GM23248 (cell line): ENCODE measurements at regions not wholly inside any gene's neighbourhood (a gene's known extent, or its start where the extent isn't known, plus 50 kb on each side); places are given as distances from the start of the nearest gene placed in this dataset.
A peak's percentile ranks its signal among the peaks of the same experiment; 100 is the strongest.

Experiments
- DNase-seq: peaks from one replicate; pipeline ENCODE4 v3.0.0-alpha.2; 2015
- H2AFZ ChIP-seq: fragments of 200-600 bp; sonication (generic); 2 replicates; pipeline ENCODE4 v1.6.1; 2016; ENCODE audit warnings: antibody characterized with exemption
- H3F3A ChIP-seq: fragments of 200-600 bp; sonication (generic); 2 replicates; pipeline ENCODE4 v1.6.1; 2016; ENCODE audit warnings: mild to moderate bottlenecking, antibody characterized with exemption, mixed run types; ENCODE audit not compliant: insufficient read depth
- H3K27ac ChIP-seq: fragments of 200-600 bp; sonication (generic); 2 replicates; pipeline ENCODE4 v1.5.1; 2016; ENCODE audit warnings: mild to moderate bottlenecking
- H3K27me3 ChIP-seq: fragments of 200-600 bp; sonication (generic); replicated peaks from 2 replicates; pipeline ENCODE4 v1.6.1; 2016; ENCODE audit warnings: mild to moderate bottlenecking; ENCODE audit not compliant: insufficient read depth
- H3K36me3 ChIP-seq: fragments of 200-600 bp; sonication (generic); 2 replicates; pipeline ENCODE4 v1.6.1; 2016; ENCODE audit warnings: low read depth, mild to moderate bottlenecking
- H3K4me1 ChIP-seq: fragments of 200-600 bp; sonication (generic); 2 replicates; pipeline ENCODE4 v1.6.1; 2016; ENCODE audit warnings: mild to moderate bottlenecking; ENCODE audit not compliant: insufficient read depth
- H3K4me2 ChIP-seq: fragments of 200-600 bp; sonication (generic); one replicate; pipeline ENCODE4 v1.6.1; 2016; ENCODE audit warnings: mild to moderate bottlenecking; ENCODE audit not compliant: unreplicated experiment
- H3K4me3 ChIP-seq: fragments of 200-600 bp; sonication (generic); 2 replicates; pipeline ENCODE4 v1.5.1; 2016; ENCODE audit warnings: mild to moderate bottlenecking
- H3K79me2 ChIP-seq: fragments of 200-600 bp; sonication (generic); 2 replicates; pipeline ENCODE4 v1.6.1; 2016; ENCODE audit warnings: mild to moderate bottlenecking; ENCODE audit not compliant: insufficient read depth
- H3K9ac ChIP-seq: fragments of 200-600 bp; sonication (generic); 2 replicates; pipeline ENCODE4 v1.6.1; 2016; ENCODE audit warnings: mild to moderate bottlenecking
- H3K9me2 ChIP-seq: fragments of 200-600 bp; sonication (generic); 2 replicates; pipeline ENCODE4 v1.6.1; 2016; ENCODE audit warnings: mixed run types, mild to moderate bottlenecking, moderate library complexity; ENCODE audit not compliant: insufficient read depth
- H3K9me3 ChIP-seq: fragments of 200-600 bp; sonication (generic); one replicate; pipeline ENCODE4 v1.6.1; 2017; ENCODE audit warnings: low read depth
- H4K20me1 ChIP-seq: fragments of 200-600 bp; sonication (generic); 2 replicates; pipeline ENCODE4 v1.6.0; 2016; ENCODE audit not compliant: insufficient read depth
- EZH2 ChIP-seq: fragments of 200-600 bp; sonication (generic); IDR thresholded peaks from 2 replicates; pipeline ENCODE4 v1.6.1; 2018; ENCODE audit warnings: antibody characterized with exemption, mild to moderate bottlenecking; ENCODE audit not compliant: insufficient read depth, poor library complexity, severe bottlenecking
- EZH2phosphoT487 ChIP-seq: fragments of 200-600 bp; sonication (generic); IDR thresholded peaks from 2 replicates; pipeline ENCODE4 v1.6.1; 2018; ENCODE audit warnings: antibody characterized with exemption, moderate library complexity, mild to moderate bottlenecking, low read depth; ENCODE audit not compliant: insufficient read depth
- whole genome bisulfite sequencing, 2 experiments: methylation state at CpG; one replicate each; pipeline ENCODE4 v1.1.6; 2015 to 2017; ENCODE audit warnings: low lambda C conversion rate in 2 of 2, low coverage in 1 of 2; ENCODE audit errors: missing lambda C conversion rate in 2 of 2; 5-methylcytosine and 5-hydroxymethylcytosine counted together
- in situ Hi-C: fragments of 300-500 bp; cut with MboI; formaldehyde crosslinking; loops from 2 replicates; pipeline ENCODE4 v1.15.0; 2020

GRCh38 chr12:105538880-105539279 is 208.4 kb downstream of the C12orf75 start:
- no peak overlapping the region for H3K27ac ChIP-seq
- no peak overlapping the region for H3K4me3 ChIP-seq
- H3K27me3 ChIP-seq, result no peaks in the 10 kb centered on the region
- 24 to 31% methylated on average over 10 of the region's 10 CpGs for WGBS, 2 experiments
- H3K36me3 ChIP-seq, result no peaks in the 10 kb centered on the region
- no peaks in the 10 kb centered on the region for H3K4me1 ChIP-seq
- H4K20me1 ChIP-seq, result no peaks in the 10 kb centered on the region
- no peak overlapping the region for H2AFZ ChIP-seq
- peak; percentile 51 for DNase-seq
- H3F3A ChIP-seq, result no peaks in the 10 kb centered on the region
- in situ Hi-C loops, result no loop called here
- TF ChIP-seq EZH2phosphoT487, result no peak
- H3K4me2 ChIP-seq, result no peak overlapping the region
- no peaks in the 10 kb centered on the region for H3K79me2 ChIP-seq
- H3K9me2 ChIP-seq, result no peaks in the 10 kb centered on the region
- no peak overlapping the region for H3K9ac ChIP-seq
- no peaks in the 10 kb centered on the region for H3K9me3 ChIP-seq

DNA sequence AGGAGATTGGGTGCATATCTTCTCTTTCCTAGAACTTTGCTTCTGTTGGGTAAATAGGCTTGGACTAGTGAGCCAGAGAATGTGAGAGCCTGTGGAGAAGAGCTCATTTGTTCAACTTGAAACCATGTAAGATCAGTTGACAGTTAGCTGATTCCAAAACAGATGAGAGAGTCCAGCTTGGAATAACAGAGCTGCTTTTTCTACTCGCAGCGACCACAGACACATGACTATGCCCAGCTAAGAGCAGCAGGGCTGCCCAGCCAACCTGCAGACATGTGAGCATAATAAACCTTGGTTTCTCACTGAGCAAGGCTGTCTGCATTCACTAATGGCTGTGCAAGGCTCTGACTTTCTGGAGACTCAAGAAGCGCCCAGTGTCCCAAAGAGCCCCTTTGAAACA is 209.2 kb downstream of the C12orf75 start:
- Histone ChIP-seq H3K9me2 (no peaks in the 10 kb centered on the region), H3K9ac (no peak overlapping the region), H2AFZ (no peak overlapping the region), H3K4me3 (no peak overlapping the region), H3K4me1 (no peaks in the 10 kb centered on the region), H3K9me3 (no peaks in the 10 kb centered on the region), H3F3A (no peaks in the 10 kb centered on the region), H3K27ac (no peak overlapping the region), H4K20me1 (no peaks in the 10 kb centered on the region), H3K4me2 (no peak overlapping the region), H3K36me3 (no peaks in the 10 kb centered on the region), H3K79me2 (no peaks in the 10 kb centered on the region), H3K27me3 (no peaks in the 10 kb centered on the region)
- TF ChIP-seq EZH2 (no peak), EZH2phosphoT487 (no peak)
- no peak for DNase-seq
- in situ Hi-C loops, result no loop called here
- WGBS, 2 experiments, result 66 to 73% methylated on average over 3 of the region's 3 CpGs

DNA sequence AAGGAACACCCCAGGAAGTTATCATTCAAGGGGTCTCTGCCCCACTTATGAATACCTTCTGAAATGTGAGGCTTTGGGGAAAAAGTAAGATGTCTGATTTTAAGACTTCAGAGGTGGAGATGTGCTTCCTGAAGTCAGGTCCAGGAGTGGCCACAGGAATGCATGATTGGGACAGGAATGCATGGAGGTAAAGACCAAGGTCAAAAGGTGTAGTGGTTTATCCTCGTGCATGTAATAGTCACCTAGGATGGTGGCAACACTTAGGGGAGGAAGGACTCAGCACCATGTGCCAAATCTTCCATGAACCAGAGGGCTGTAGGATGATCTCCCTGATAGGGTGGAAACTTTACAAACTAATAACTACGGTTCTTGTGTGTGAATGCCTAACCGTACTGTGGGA is 217.3 kb downstream of the C12orf75 start:
- in situ Hi-C loops, result no loop called here
- no peak overlapping the region for H2AFZ ChIP-seq
- no peaks in the 10 kb centered on the region for H3K36me3 ChIP-seq
- H3F3A ChIP-seq, result no peaks in the 10 kb centered on the region
- H3K4me3 ChIP-seq, result no peak overlapping the region
- H3K27me3 ChIP-seq, result no peaks in the 10 kb centered on the region
- H3K79me2 ChIP-seq, result no peaks in the 10 kb centered on the region
- no peaks in the 10 kb centered on the region for H4K20me1 ChIP-seq
- 66 to 78% methylated on average over 3 of the region's 3 CpGs for WGBS, 2 experiments
- DNase-seq, result no peak
- H3K4me1 ChIP-seq, result no peaks in the 10 kb centered on the region
- H3K27ac ChIP-seq, result no peak overlapping the region
- H3K9me3 ChIP-seq, result no peaks in the 10 kb centered on the region
- H3K4me2 ChIP-seq, result no peak overlapping the region
- H3K9me2 ChIP-seq, result no peaks in the 10 kb centered on the region
- no peak for TF ChIP-seq EZH2phosphoT487
- H3K9ac ChIP-seq, result no peak overlapping the region

DNA sequence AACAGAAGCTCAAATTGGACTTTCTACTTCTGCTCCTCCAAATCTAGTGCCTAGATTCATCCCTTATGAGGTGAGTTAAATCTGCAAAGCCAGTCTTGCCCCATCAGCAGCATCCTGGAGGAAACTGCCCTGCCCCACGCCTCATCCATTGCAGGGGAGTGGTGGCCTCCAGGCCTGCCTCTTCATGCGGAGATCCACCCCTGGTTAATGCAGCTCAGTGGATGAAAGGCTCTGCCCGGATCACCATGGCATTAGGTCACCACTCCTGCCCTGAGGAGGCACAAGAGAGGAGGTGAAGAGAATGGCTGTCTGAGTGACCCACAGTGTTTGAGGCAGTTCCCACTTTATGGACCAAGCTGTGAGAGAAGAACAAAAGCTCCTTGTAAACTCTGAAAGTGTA is 218.1 kb downstream of the C12orf75 start:
- WGBS, 2 experiments, result 72 to 86% methylated on average over 3 of the region's 3 CpGs
- in situ Hi-C loops, result no loop called here
- H3K9me3 ChIP-seq, result no peaks in the 10 kb centered on the region
- no peak overlapping the region for H2AFZ ChIP-seq
- no peak overlapping the region for H3K4me3 ChIP-seq
- H3K36me3 ChIP-seq, result no peaks in the 10 kb centered on the region
- no peak overlapping the region for H3K27ac ChIP-seq
- H3K9me2 ChIP-seq, result no peaks in the 10 kb centered on the region
- H4K20me1 ChIP-seq, result no peaks in the 10 kb centered on the region
- no peak overlapping the region for H3K4me2 ChIP-seq
- H3K4me1 ChIP-seq, result no peaks in the 10 kb centered on the region
- H3K27me3 ChIP-seq, result no peaks in the 10 kb centered on the region
- H3K79me2 ChIP-seq, result no peaks in the 10 kb centered on the region
- no peaks in the 10 kb centered on the region for H3F3A ChIP-seq
- H3K9ac ChIP-seq, result no peak overlapping the region
- TF ChIP-seq EZH2 (no peak), EZH2phosphoT487 (no peak)
- no peak for DNase-seq

GRCh38 chr12:105552056-105552455 is 221.6 kb downstream of the C12orf75 start:
- H3K9me3 ChIP-seq, result no peaks in the 10 kb centered on the region
- in situ Hi-C loops, result no loop called here
- H2AFZ ChIP-seq, result no peak overlapping the region
- DNase-seq, result no peak
- H4K20me1 ChIP-seq, result no peaks in the 10 kb centered on the region
- H3K9ac ChIP-seq, result no peak overlapping the region
- H3K27ac ChIP-seq, result no peak overlapping the region
- no peak overlapping the region for H3K4me2 ChIP-seq
- no peaks in the 10 kb centered on the region for H3K9me2 ChIP-seq
- TF ChIP-seq EZH2 (no peak), EZH2phosphoT487 (no peak)
- H3K36me3 ChIP-seq, result no peaks in the 10 kb centered on the region
- H3K79me2 ChIP-seq, result no peaks in the 10 kb centered on the region
- no peak overlapping the region for H3K4me3 ChIP-seq
- H3F3A ChIP-seq, result no peaks in the 10 kb centered on the region
- H3K4me1 ChIP-seq, result no peaks in the 10 kb centered on the region
- no peaks in the 10 kb centered on the region for H3K27me3 ChIP-seq
